GM12892 (cell line): ENCODE measurements at regions not wholly inside any gene's neighbourhood (a gene's known extent, or its start where the extent isn't known, plus 50 kb on each side); places are given as distances from the start of the nearest gene placed in this dataset.

Source experiments
- POLR2A ChIP-seq: IDR thresholded peaks from 2 replicates; pipeline ENCODE4 v1.6.1; 2011; ENCODE audit warnings: low read depth, low read length, control low read depth
- POLR2AphosphoS5 ChIP-seq: IDR thresholded peaks from 2 replicates; pipeline ENCODE4 v1.6.1; 2011; ENCODE audit warnings: low read depth, low read length, control low read depth
- TAF1 ChIP-seq: IDR thresholded peaks from 2 replicates; pipeline ENCODE4 v1.6.1; 2011; ENCODE audit warnings: low read depth, mild to moderate bottlenecking, control low read depth, low read length, borderline replicate concordance

- no peak for TF ChIP-seq POLR2AphosphoS5
- no peak for TF ChIP-seq POLR2A
- TF ChIP-seq TAF1, result no peak
Observed at GRCh38 chr7:19290066-19290465, 144.8 kb upstream of the FERD3L start.
